Astrocyte (in vitro differentiated cells and primary cell): ENCODE measurements at regions not wholly inside any gene's neighbourhood (a gene's known extent, or its start where the extent isn't known, plus 50 kb on each side); places are given as distances from the start of the nearest gene placed in this dataset.

Experiments used
- DNase-seq: peaks from one replicate; pipeline ENCODE4 v3.0.0-alpha.2; 2010; ENCODE audit warnings: low read depth
- FAIRE-seq: peaks from 2 replicates; lab custom pipeline; 2011; peaks lifted over from hg19 to GRCh38; lab: Jason Lieb, UNC
- H2AFZ ChIP-seq: 2 replicates; pipeline ENCODE4 v1.6.0; 2012; ENCODE audit warnings: low read depth, low read length, inconsistent platforms
- H3K27ac ChIP-seq: 2 replicates; pipeline ENCODE4 v1.5.1; 2011; ENCODE audit warnings: low read depth, low read length, inconsistent platforms
- H3K27me3 ChIP-seq: 2 replicates; pipeline ENCODE4 v1.6.0; 2011; ENCODE audit warnings: low read length, inconsistent platforms; ENCODE audit not compliant: insufficient read depth
- H3K36me3 ChIP-seq: 2 replicates; pipeline ENCODE4 v1.5.1; 2011; ENCODE audit warnings: low read length, inconsistent platforms; ENCODE audit not compliant: insufficient read depth
- H3K4me1 ChIP-seq: 2 replicates; pipeline ENCODE4 v1.5.1; 2011; ENCODE audit warnings: low read length, inconsistent platforms; ENCODE audit not compliant: insufficient read depth
- H3K4me2 ChIP-seq: 2 replicates; pipeline ENCODE4 v1.6.0; 2012; ENCODE audit warnings: low read length, inconsistent platforms
- H3K4me3 ChIP-seq: 2 replicates; pipeline ENCODE4 v1.5.1; 2011; ENCODE audit warnings: low read depth, mild to moderate bottlenecking, low read length, inconsistent platforms; ENCODE audit not compliant: insufficient read depth
- H3K79me2 ChIP-seq: 2 replicates; pipeline ENCODE4 v1.6.0; 2012; ENCODE audit warnings: mild to moderate bottlenecking, low read length, inconsistent platforms; ENCODE audit not compliant: insufficient read depth
- H3K9ac ChIP-seq: 2 replicates; pipeline ENCODE4 v1.6.0; 2012; ENCODE audit warnings: mild to moderate bottlenecking, low read length, inconsistent platforms
- H3K9me3 ChIP-seq: 2 replicates; pipeline ENCODE4 v1.5.1; 2012; ENCODE audit warnings: low read depth, mild to moderate bottlenecking, low read length, inconsistent platforms; ENCODE audit not compliant: insufficient read depth
- H4K20me1 ChIP-seq: 2 replicates; pipeline ENCODE4 v1.6.0; 2012; ENCODE audit warnings: low read length, inconsistent platforms; ENCODE audit not compliant: insufficient read depth
- H3K27ac Mint-ChIP-seq: one replicate; pipeline ENCODE4 v1.8.0; 2021; ENCODE audit warnings: mild to moderate bottlenecking, mixed read lengths; ENCODE audit not compliant: unreplicated experiment
- H3K27me3 Mint-ChIP-seq: one replicate; pipeline ENCODE4 v1.8.0; 2021; ENCODE audit warnings: low read depth, mixed read lengths; ENCODE audit not compliant: unreplicated experiment
- H3K36me3 Mint-ChIP-seq: one replicate; pipeline ENCODE4 v1.8.0; 2021; ENCODE audit warnings: low read depth, mixed read lengths; ENCODE audit not compliant: unreplicated experiment
- H3K4me1 Mint-ChIP-seq: one replicate; pipeline ENCODE4 v1.8.0; 2021; ENCODE audit warnings: low read depth, mixed read lengths; ENCODE audit not compliant: unreplicated experiment
- H3K4me3 Mint-ChIP-seq: one replicate; pipeline ENCODE4 v1.8.0; 2021; ENCODE audit warnings: mild to moderate bottlenecking, moderate library complexity, mixed read lengths; ENCODE audit not compliant: unreplicated experiment
- H3K9me3 Mint-ChIP-seq: one replicate; pipeline ENCODE4 v1.8.0; 2021; ENCODE audit warnings: mild to moderate bottlenecking, mixed read lengths; ENCODE audit not compliant: unreplicated experiment
- EZH2 ChIP-seq: IDR thresholded peaks from 2 replicates; pipeline ENCODE4 v1.6.1; 2012; ENCODE audit warnings: mild to moderate bottlenecking, low read length, inconsistent platforms; ENCODE audit not compliant: insufficient read depth
- TF ChIP-seq, protein P1 (sequence below): IDR thresholded peaks from 2 replicates; pipeline ENCODE4 v1.5.1; 2011; ENCODE audit warnings: low read depth, mild to moderate bottlenecking, inconsistent platforms, low read length, moderate library complexity; ENCODE audit not compliant: insufficient read depth

DNA sequence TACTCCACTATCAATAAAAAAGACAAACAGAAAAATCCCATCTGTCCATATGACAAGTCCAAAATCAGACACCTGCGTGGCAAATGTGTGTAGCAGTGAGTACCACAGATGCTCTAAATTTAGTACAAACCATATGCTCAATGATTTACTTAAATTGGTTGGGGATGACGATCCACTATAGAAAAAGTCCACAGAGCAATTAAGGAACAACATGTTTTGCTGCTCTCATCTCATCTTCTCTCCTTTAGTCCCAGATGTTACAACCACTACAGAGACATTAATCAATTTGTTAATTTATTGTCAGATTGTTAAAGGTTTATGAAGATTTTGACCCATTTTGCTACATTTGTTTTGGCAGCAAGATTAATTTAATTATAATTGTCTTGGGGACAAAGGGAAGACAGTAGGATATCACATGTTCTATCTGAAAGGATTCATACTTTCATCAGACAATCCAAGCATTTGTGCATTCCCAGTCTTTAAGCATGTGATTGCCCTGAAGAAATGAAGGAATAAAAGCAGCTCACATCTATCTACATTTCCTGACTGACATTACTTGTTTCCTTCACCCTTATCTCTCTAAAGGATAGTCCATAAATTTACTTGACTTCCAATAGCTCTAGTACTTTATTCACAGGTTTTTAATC is 2268.1 kb downstream of the PCDH7 start:
- Histone ChIP-seq H3K4me2 (no peak overlapping the region), H3K9me3 (no peaks in the 10 kb centered on the region), H3K4me3 (no peak overlapping the region), H3K27ac (no peak overlapping the region), H3K27me3 (no peaks in the 10 kb centered on the region), H3K36me3 (no peaks in the 10 kb centered on the region), H3K4me1 (peaks cover 6% of the 10 kb centered on the region), H2AFZ (no peak overlapping the region), H3K79me2 (no peaks in the 10 kb centered on the region), H3K9ac (no peak overlapping the region), H4K20me1 (no peaks in the 10 kb centered on the region)
- FAIRE-seq (no peak), DNase-seq (no peak)
- TF ChIP-seq EZH2 = no peak
- TF ChIP-seq, protein P1, sequence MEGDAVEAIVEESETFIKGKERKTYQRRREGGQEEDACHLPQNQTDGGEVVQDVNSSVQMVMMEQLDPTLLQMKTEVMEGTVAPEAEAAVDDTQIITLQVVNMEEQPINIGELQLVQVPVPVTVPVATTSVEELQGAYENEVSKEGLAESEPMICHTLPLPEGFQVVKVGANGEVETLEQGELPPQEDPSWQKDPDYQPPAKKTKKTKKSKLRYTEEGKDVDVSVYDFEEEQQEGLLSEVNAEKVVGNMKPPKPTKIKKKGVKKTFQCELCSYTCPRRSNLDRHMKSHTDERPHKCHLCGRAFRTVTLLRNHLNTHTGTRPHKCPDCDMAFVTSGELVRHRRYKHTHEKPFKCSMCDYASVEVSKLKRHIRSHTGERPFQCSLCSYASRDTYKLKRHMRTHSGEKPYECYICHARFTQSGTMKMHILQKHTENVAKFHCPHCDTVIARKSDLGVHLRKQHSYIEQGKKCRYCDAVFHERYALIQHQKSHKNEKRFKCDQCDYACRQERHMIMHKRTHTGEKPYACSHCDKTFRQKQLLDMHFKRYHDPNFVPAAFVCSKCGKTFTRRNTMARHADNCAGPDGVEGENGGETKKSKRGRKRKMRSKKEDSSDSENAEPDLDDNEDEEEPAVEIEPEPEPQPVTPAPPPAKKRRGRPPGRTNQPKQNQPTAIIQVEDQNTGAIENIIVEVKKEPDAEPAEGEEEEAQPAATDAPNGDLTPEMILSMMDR = no peak
- H3K9me3 Mint-ChIP-seq = no peaks in the 10 kb centered on the region
- no peaks in the 10 kb centered on the region for H3K27me3 Mint-ChIP-seq
- no peak overlapping the region for H3K4me3 Mint-ChIP-seq
- H3K4me1 Mint-ChIP-seq = peaks cover 24% of the 10 kb centered on the region
- H3K36me3 Mint-ChIP-seq = no peaks in the 10 kb centered on the region
- H3K27ac Mint-ChIP-seq = no peak overlapping the region

DNA sequence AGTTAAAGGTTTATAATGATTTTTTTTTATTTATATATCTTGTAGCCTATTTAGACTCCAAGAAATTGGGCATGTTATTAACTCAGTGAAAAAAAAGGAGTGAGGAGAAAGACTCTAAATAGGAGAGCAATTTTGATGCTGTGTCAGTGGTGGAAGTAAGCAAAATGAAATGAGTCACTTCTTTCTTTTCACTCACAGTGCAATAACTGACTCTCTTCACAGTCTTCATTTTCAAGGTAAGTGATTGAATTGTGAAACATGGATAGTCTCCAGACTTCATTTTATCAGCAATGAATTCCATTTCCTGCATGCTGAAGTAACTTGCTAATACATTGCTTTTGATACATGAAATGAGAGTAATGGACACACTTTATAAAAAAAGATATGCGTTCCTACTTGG is 2271.5 kb downstream of the PCDH7 start:
- FAIRE-seq = no peak
- Mint-ChIP-seq H3K36me3 (no peaks in the 10 kb centered on the region), H3K4me3 (no peak overlapping the region), H3K27me3 (no peaks in the 10 kb centered on the region), H3K27ac (no peak overlapping the region), H3K9me3 (peaks cover 2% of the 10 kb centered on the region), H3K4me1 (no peaks in the 10 kb centered on the region)
- H3K27ac ChIP-seq = no peak overlapping the region
- H3K9ac ChIP-seq = no peak overlapping the region
- no peaks in the 10 kb centered on the region for H3K4me1 ChIP-seq
- no peak overlapping the region for H2AFZ ChIP-seq
- no peak for TF ChIP-seq EZH2
- TF ChIP-seq, protein P1 = no peak
- no peaks in the 10 kb centered on the region for H3K36me3 ChIP-seq
- no peak overlapping the region for H3K4me2 ChIP-seq
- no peak overlapping the region for H3K4me3 ChIP-seq
- H3K9me3 ChIP-seq = no peaks in the 10 kb centered on the region
- no peak for DNase-seq
- H3K79me2 ChIP-seq = no peaks in the 10 kb centered on the region
- H3K27me3 ChIP-seq = no peaks in the 10 kb centered on the region
- no peaks in the 10 kb centered on the region for H4K20me1 ChIP-seq
